ENCODE measurements at regions not wholly inside any gene's neighbourhood (a gene's known extent, or its start where the extent isn't known, plus 50 kb on each side); places are given as distances from the start of the nearest gene placed in this dataset.

DNA sequence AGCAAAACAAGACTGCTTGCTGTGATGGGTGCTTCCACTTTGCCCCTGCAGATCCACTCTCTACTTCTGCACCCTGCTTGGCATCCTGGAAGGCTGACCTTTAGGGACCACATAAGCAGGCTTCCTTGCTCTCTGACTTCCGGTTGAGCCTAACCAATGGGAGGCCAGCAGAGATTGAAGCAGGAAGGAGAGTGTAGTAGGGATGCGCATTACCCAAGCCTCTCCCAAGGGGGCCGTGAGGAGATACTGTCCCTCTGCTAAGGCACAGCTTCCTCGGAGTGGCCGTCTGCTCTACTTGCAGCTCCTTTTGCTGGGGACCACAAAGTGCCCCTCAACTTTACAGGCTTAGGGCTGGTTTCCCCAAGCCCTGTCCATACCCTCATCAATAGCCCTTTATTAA, 624.3 kb upstream of the TENM3 start:
- no peak overlapping the region for H3K27ac Mint-ChIP-seq

DNA sequence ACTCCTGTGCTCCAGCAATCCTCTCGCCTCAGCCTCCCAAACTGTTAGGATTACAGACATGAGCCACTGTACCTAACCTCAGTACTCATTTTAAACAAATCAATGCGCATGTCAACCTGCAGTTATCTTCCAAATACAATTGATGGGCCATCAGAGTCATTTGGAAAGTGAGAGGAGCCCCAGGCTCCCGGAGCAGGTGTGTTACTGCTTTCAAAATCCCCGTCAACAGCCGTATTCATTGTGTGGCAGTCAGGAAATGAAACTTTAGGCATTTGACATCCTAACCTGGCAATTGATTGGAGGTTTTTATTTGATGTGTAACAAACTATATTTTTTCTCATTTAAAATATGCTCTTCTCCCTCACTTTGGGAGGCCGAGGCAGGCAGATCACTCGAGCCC, 623.6 kb upstream of the TENM3 start:
- H3K4me1 Mint-ChIP-seq = no peaks in the 10 kb centered on the region

More for the DNA sequence above, 624.3 kb upstream of the TENM3 start:
- Mint-ChIP-seq H3K9me3 (peaks cover 0 to 37% (median 1%) of the 10 kb centered on the region in 6 donors), H3K4me1 (no peaks in the 10 kb centered on the region), H3K27me3 (ENCODE audit: low read depth in 3 of 3) (peaks cover 0 to 2% (median 0%) of the 10 kb centered on the region in 3 donors), H3K4me3 (no peak overlapping the region), H3K36me3 (no peaks in the 10 kb centered on the region)
- DNase-seq = no peak

DNA sequence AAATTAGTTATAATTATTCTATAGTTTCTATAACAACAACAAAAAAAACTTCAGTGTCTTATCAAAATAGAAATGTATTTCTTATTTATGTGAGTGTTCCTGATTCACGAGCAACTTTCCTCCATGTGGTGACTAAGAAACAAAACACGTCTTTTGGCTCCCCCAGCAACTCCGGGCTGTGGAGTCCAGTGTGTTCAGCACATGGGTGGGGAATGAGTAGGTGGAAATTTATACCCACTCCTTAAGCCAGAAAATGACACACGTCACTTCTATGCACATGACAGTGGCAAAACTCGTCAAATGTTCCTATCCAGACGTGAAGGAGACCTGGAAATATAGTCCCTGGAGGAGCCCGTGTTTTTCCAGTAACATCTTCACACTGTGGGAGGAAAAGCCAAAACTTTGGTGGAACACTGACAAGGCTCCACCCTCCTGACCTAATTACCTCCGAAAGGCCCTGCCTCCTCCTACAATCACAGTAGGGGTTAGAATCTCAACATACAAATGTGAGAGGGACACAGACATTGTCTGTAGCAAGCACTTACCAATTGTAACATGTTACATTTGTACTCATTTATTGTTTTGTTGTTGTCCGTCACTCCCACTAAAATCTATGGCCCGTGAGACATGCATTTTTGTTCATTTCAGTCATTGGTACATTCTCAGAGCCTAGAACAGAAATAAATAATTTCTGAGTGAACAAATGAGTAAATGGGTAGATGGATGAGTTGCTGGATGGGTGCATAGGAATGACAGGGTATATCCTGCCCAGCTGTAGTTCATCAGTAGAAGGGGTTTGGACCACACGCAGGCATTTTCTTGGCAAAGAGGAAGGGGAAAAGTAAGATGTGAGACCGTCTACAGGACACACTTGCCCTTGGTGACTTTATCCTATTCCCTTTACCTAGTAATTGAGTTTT, 605.8 kb upstream of the TENM3 start:
- Mint-ChIP-seq H3K4me3 (no peak overlapping the region), H3K36me3 (no peaks in the 10 kb centered on the region)

More for the DNA sequence above, 623.6 kb upstream of the TENM3 start:
- Mint-ChIP-seq H3K4me3 (no peak overlapping the region), H3K9me3 (peaks cover 0 to 32% (median 6%) of the 10 kb centered on the region in 6 donors), H3K36me3 (no peaks in the 10 kb centered on the region), H3K27ac (no peak overlapping the region), H3K27me3 (ENCODE audit: low read depth in 3 of 3) (peaks cover 0 to 2% (median 0%) of the 10 kb centered on the region in 3 donors)
- no peak for DNase-seq

DNA sequence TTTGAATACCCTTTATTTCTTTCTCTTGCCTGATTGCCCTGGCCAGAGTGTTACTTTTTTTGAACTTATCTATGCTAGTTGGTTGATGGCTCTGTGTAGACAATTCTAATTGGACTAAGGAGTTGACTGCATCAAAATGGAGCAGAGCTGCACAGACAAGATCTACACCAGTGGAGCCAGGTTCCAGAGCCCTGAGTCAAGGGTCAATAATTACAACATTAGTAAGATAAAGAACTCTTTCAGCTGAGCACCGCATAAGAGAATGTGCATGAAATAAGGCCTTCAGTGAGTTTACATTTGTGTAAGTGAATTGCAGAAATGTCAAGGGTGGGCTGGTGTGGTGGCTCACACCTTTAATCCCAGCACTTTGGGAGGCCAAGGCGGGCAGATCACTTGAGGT, 599.7 kb upstream of the TENM3 start:
- Mint-ChIP-seq H3K27ac (no peak overlapping the region), H3K36me3 (no peaks in the 10 kb centered on the region), H3K4me3 (no peak overlapping the region), H3K27me3 (ENCODE audit: low read depth in 3 of 3) (no peaks in the 10 kb centered on the region), H3K9me3 (peaks cover 3 to 24% (median 9%) of the 10 kb centered on the region in 6 donors), H3K4me1 (no peaks in the 10 kb centered on the region)
- no peak for DNase-seq

More for the DNA sequence above, 605.8 kb upstream of the TENM3 start:
- H3K9me3 Mint-ChIP-seq = peaks cover 7 to 22% (median 9%) of the 10 kb centered on the region in 6 donors
- H3K27ac Mint-ChIP-seq = no peak overlapping the region
- no peak for DNase-seq
- H3K4me1 Mint-ChIP-seq = no peaks in the 10 kb centered on the region
- no peaks in the 10 kb centered on the region for H3K27me3 Mint-ChIP-seq (ENCODE audit: low read depth in 3 of 3)

DNA sequence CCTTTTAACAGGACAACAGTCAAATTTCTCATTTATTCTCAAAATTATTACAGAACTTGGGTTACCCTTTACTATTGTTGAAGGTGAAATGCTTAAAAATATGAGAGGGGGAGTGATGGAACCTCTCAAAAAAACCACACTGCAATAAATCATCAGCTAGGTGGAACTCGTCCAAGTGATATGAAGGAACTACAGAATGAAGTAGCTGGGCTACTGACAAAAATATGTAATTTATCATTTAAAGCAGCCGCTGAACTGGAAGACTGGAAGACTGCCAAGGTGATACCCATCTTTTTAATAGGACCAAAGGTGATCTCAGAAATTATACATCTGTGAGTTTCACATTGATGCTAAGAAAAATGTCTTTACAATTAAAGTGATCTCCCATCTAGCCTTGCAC, 597.7 kb upstream of the TENM3 start:
- DNase-seq = no peak
- H3K36me3 Mint-ChIP-seq = no peaks in the 10 kb centered on the region
- no peak overlapping the region for H3K27ac Mint-ChIP-seq
- no peak overlapping the region for H3K4me3 Mint-ChIP-seq
- no peaks in the 10 kb centered on the region for H3K27me3 Mint-ChIP-seq (ENCODE audit: low read depth in 3 of 3)
- peaks cover 6 to 23% (median 16%) of the 10 kb centered on the region in 6 donors for H3K9me3 Mint-ChIP-seq
- H3K4me1 Mint-ChIP-seq = no peaks in the 10 kb centered on the region

DNA sequence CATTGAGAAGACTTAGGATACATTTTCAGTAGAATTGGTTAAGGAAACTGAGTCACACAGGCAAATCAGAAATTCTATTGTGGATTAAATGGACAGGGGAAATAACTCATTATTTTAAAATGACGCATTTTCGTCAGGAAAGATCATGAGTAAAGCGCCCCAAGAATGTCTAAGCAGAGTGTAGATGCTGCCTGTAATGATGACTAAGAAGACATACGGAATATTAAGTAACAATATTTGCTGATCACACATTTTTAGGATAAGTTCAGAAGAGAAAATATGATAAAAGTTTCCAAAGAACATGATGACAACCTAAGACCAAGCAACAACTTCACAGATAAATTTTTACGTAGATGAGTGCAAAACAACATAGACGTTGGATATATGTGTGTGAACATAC, 596.3 kb upstream of the TENM3 start:
- Mint-ChIP-seq H3K27ac (no peak overlapping the region), H3K36me3 (no peaks in the 10 kb centered on the region), H3K9me3 (peaks cover 11 to 23% (median 17%) of the 10 kb centered on the region in 6 donors), H3K4me1 (no peaks in the 10 kb centered on the region), H3K4me3 (no peak overlapping the region), H3K27me3 (ENCODE audit: low read depth in 3 of 3) (no peaks in the 10 kb centered on the region)
- DNase-seq = no peak

DNA sequence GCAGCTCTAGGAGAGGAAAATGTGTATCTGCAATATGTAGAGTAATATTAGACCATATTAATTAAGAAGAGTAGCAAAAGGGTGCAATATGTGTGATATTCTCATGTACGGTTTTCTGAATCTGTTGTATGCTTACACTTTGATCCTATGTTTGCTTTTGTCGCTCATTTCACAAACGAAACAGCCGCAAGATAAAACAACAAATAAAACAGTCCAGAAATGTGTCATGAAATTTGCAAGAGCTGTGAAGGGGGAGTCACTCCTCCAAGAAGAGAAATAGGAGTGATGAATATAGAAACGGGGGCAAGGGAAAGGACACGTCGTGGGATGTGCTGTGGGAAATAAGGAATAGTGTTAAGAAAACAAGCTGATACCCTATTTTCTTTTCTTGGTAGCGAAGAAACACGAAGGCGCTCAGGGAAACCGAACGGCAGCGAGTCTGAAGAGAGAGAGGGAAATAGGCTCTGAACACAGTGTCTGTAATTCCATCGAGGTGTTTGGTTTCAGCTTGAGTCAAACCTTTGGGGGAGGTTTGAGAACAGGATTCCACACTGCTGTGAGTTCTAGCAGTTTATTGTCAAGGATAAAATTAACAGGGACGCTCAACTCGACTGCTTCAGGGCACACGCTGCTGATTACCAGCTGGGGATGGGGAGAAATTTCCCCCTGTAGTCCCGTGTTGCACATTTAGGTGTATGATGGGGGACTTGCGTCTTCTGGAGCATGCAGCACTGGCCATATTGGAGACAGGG, 595.6 kb upstream of the TENM3 start:
- H3K27ac Mint-ChIP-seq = no peak overlapping the region
- H3K4me1 Mint-ChIP-seq = no peaks in the 10 kb centered on the region
- no peak for DNase-seq
- peaks cover 8 to 23% (median 16%) of the 10 kb centered on the region in 6 donors for H3K9me3 Mint-ChIP-seq
- H3K36me3 Mint-ChIP-seq = no peaks in the 10 kb centered on the region
- H3K4me3 Mint-ChIP-seq = no peak overlapping the region
- H3K27me3 Mint-ChIP-seq (ENCODE audit: low read depth in 3 of 3) = no peaks in the 10 kb centered on the region

DNA sequence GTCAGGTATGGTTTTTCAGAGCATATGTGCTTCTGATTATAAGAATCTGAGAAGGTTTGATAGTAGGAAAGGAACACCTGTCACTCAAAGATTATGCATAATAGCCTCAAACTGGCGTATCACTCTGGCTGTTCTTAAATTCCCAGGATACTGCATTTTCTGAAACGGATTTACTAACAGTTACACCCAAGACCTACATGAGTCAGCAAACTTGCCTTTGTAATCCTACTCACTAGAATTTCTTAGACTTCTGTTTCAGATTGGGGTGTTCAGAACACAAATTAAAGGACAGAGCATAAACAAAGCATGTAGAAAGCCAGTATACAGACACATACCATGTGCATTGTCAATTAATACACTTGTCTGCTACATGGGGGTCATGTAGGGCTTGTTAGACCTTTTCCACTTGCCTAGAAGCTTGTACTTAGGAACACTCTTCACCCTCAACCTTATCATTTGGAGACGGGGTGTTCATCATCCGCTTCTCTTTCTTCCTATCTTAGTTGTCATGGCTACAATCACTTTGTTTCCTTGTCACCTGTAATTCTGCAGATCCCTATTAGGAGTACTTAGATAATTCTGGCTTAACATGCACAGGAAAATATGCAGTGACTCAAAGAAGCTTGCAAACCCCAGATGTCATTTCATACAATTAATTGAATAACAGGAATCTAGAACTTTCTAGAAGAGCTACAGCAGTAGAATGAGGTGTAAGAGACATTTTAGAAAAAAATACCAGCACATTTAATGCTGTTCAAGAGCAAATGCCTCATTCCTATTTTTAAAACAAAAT, 593.0 kb upstream of the TENM3 start:
- Mint-ChIP-seq H3K27me3 (ENCODE audit: low read depth in 3 of 3) (peaks cover 0 to 1% (median 0%) of the 10 kb centered on the region in 3 donors), H3K36me3 (no peaks in the 10 kb centered on the region), H3K27ac (no peak overlapping the region), H3K4me1 (no peaks in the 10 kb centered on the region), H3K9me3 (peaks cover 11 to 27% (median 18%) of the 10 kb centered on the region in 6 donors), H3K4me3 (no peak overlapping the region)
- no peak for DNase-seq

DNA sequence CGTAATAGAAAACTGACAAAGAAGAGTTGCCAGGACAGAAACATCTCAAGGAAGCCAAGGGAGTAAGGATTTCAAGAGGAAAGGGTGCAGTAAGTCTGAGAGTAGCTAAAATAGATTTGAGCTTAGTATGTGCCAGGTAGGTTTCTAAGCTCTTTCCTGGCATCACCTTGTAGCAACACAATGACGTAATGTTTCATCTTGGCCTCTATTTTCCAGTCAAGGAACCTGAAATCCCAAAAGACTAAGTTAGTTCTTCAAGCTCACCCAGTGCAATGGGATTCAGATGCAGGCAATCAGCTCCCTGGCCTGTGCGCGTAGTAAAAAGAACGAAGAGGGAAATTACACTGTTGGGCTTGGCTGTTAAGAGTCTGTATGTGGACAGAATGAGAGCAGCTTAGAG, 586.5 kb upstream of the TENM3 start:
- Mint-ChIP-seq H3K36me3 (no peaks in the 10 kb centered on the region), H3K9me3 (peaks cover 11 to 36% (median 21%) of the 10 kb centered on the region in 6 donors), H3K4me1 (no peaks in the 10 kb centered on the region), H3K27ac (no peak overlapping the region), H3K4me3 (no peak overlapping the region), H3K27me3 (ENCODE audit: low read depth in 3 of 3) (peaks cover 0 to 1% (median 0%) of the 10 kb centered on the region in 3 donors)
- no peak for DNase-seq

DNA sequence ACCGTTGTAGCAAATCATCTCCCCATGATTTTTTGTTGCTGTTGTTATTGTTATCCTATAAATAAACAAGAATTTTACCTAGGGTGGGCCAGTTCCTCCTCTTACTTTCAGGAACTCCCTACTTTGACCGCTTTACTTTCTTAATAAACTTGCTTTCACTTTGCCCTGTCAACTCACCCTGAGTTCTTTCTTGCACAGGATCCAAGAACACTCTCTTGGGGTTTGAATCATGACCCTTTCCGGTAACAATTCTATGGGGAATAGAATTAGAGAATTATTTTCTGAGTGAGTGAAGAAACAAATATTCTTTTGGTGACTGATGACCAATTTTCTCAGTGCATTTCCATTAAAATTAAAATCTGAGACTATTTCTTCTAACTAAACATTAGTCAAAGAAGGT, 584.0 kb upstream of the TENM3 start:
- no peak overlapping the region for H3K4me3 Mint-ChIP-seq
- H3K36me3 Mint-ChIP-seq = no peaks in the 10 kb centered on the region
- no peaks in the 10 kb centered on the region for H3K4me1 Mint-ChIP-seq
- peaks cover 0 to 1% (median 0%) of the 10 kb centered on the region in 3 donors for H3K27me3 Mint-ChIP-seq (ENCODE audit: low read depth in 3 of 3)
- H3K27ac Mint-ChIP-seq = no peak overlapping the region
- DNase-seq = no peak
- peaks cover 10 to 31% (median 19%) of the 10 kb centered on the region in 6 donors for H3K9me3 Mint-ChIP-seq

DNA sequence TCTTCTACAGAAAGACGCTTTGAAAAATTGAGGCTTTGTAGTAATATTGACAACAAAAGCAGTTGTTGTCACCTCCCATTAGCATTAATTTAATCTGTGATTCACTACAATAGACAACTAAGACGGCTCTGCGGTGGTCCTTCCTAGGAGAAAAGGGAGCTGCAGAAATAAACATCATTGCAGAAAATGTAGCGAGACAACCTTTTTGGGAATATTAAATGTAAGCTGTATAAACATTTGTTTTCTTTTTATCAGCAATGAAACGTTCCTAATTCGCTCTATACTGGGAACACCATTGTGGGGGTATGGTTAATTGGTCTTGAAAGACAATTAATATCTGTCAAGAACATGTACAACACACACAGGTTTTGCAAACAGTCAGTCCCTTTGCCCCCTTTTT, 583.3 kb upstream of the TENM3 start:
- Mint-ChIP-seq H3K27ac (no peak overlapping the region), H3K27me3 (ENCODE audit: low read depth in 3 of 3) (peaks cover 0 to 1% (median 0%) of the 10 kb centered on the region in 3 donors), H3K4me3 (no peak overlapping the region), H3K4me1 (no peaks in the 10 kb centered on the region), H3K9me3 (peaks cover 11 to 34% (median 21%) of the 10 kb centered on the region in 6 donors), H3K36me3 (no peaks in the 10 kb centered on the region)
- DNase-seq = no peak

DNA sequence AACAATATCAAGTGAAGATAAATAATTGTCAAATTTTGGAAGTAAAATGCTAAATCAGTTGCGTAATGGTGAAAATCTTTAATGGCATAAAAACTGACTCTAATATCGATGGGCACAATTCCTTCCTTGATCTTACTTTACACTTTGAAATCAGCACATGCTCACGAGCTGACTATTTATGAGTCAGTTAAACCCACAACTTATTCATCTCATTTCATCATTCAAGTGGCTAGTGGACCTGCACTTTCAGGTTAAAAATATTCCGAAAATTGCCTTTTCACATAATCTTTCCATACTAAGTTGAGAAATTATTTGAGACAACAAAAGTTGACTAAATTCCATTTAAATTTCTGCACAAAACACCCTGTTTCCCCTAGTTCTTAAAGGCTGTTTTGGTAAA, 582.1 kb upstream of the TENM3 start:
- no peaks in the 10 kb centered on the region for H3K36me3 Mint-ChIP-seq
- no peak overlapping the region for H3K27ac Mint-ChIP-seq
- no peak overlapping the region for H3K4me3 Mint-ChIP-seq
- H3K9me3 Mint-ChIP-seq = peaks cover 8 to 26% (median 15%) of the 10 kb centered on the region in 6 donors
- no peak for DNase-seq
- H3K27me3 Mint-ChIP-seq (ENCODE audit: low read depth in 3 of 3) = no peaks in the 10 kb centered on the region
- H3K4me1 Mint-ChIP-seq = no peaks in the 10 kb centered on the region

DNA sequence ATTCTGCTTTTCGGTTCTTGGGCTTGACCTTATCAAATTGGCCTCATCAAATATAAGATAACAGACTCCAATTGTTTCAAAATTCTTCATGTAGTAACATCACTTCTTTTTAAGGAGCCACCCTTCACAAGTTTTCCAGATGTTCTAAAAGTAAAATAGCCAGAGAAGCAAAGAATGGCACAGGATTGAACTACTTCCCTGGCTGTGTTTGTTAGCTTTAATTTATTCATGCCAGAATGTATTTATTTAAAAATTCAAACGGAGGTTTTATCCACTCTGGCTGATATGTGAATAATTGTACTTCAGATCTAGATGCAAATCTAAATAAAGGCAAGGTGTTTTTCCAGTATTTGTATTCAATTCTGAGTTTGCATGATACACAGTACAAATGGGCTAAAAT, 581.3 kb upstream of the TENM3 start:
- DNase-seq = no peak
- Mint-ChIP-seq H3K9me3 (peaks cover 7 to 18% (median 12%) of the 10 kb centered on the region in 6 donors), H3K36me3 (no peaks in the 10 kb centered on the region), H3K27me3 (ENCODE audit: low read depth in 3 of 3) (no peaks in the 10 kb centered on the region), H3K4me3 (no peak overlapping the region), H3K27ac (no peak overlapping the region), H3K4me1 (no peaks in the 10 kb centered on the region)

Data from immature natural killer cell (primary cell).